Liver (tissue), 8 donors: ENCODE measurements at regions not wholly inside any gene's neighbourhood (a gene's known extent, or its start where the extent isn't known, plus 50 kb on each side); places are given as distances from the start of the nearest gene placed in this dataset.
"Not testable (repeated sequence)": the region's sequence is repeated elsewhere in the genome, so short reads cannot be mapped to it uniquely, and the experiment has no call there.

Source experiments
- DNase-seq: peaks from one replicate; pipeline ENCODE4 v3.0.0-alpha.2; 2017; ENCODE audit warnings: low spot score
- H3K27ac ChIP-seq, 2 donors: one replicate each; pipeline ENCODE4 v1.7.0; 2013; ENCODE audit warnings: inconsistent platforms in 2 of 2, low read length in 2 of 2, control low read depth in 1 of 2, low read depth in 1 of 2, mild to moderate bottlenecking in 1 of 2
- H3K27me3 ChIP-seq, 4 donors: one replicate each; pipeline versions ENCODE4 v1.6.1 to v1.7.0; 2013; ENCODE audit warnings: low read length in 3 of 4, inconsistent platforms in 1 of 4, mild to moderate bottlenecking in 1 of 4, moderate library complexity in 1 of 4; ENCODE audit not compliant: control insufficient read depth in 4 of 4, insufficient read depth in 4 of 4
- H3K36me3 ChIP-seq, 4 donors: one replicate each; pipeline versions ENCODE4 v1.6.1 to v1.7.0; 2013; ENCODE audit warnings: low read length in 3 of 4, mild to moderate bottlenecking in 3 of 4, low read depth in 1 of 4, moderate library complexity in 1 of 4; ENCODE audit not compliant: control insufficient read depth in 4 of 4, insufficient read depth in 3 of 4
- H3K4me1 ChIP-seq, 4 donors: one replicate each; pipeline versions ENCODE4 v1.6.1 to v1.7.0; 2013; ENCODE audit warnings: low read length in 3 of 4, mild to moderate bottlenecking in 3 of 4, moderate library complexity in 1 of 4; ENCODE audit not compliant: control insufficient read depth in 4 of 4, insufficient read depth in 4 of 4
- H3K4me3 ChIP-seq, 3 donors: one replicate each; pipeline versions ENCODE4 v1.6.1 to v1.7.0; 2013; ENCODE audit warnings: low read length in 3 of 3, control low read depth in 1 of 3, low read depth in 1 of 3, mild to moderate bottlenecking in 1 of 3
- H3K9ac ChIP-seq, 2 donors: one replicate each; pipeline ENCODE4 v1.7.0; 2013; ENCODE audit warnings: low read length in 2 of 2, mild to moderate bottlenecking in 2 of 2, moderate library complexity in 2 of 2, control low read depth in 1 of 2, low read depth in 1 of 2
- H3K9me3 ChIP-seq, 4 donors: one replicate each; pipeline versions ENCODE4 v1.6.1 to v1.7.0; 2013; ENCODE audit warnings: low read length in 3 of 4; ENCODE audit not compliant: control insufficient read depth in 4 of 4
- EGR1 ChIP-seq, 2 donors: IDR thresholded peaks; 2 replicates each; pipeline ENCODE4 v1.6.1; 2016 to 2018; ENCODE audit warnings: antibody characterized with exemption in 2 of 2, low read depth in 2 of 2
- FOXA1 ChIP-seq: IDR thresholded peaks from 2 replicates; pipeline ENCODE4 v1.6.1; 2016; ENCODE audit warnings: antibody characterized with exemption
- GABPA ChIP-seq, 2 donors: IDR thresholded peaks in 1 of 2; conservative IDR thresholded peaks in 1 of 2; 2 replicates each; pipeline ENCODE4 v1.6.1; 2016; ENCODE audit warnings: antibody characterized with exemption in 2 of 2, mild to moderate bottlenecking in 1 of 2, moderate library complexity in 1 of 2
- HNF4A ChIP-seq, 2 donors: conservative IDR thresholded peaks; 2 replicates each; pipeline ENCODE4 v1.6.1; 2016; ENCODE audit warnings: antibody characterized with exemption in 2 of 2, mild to moderate bottlenecking in 2 of 2
- HNF4G ChIP-seq: IDR thresholded peaks from 2 replicates; pipeline ENCODE4 v1.6.1; 2016; ENCODE audit warnings: antibody characterized with exemption
- JUND ChIP-seq, 2 donors: IDR thresholded peaks; 2 replicates each; pipeline ENCODE4 v1.6.1; 2016; ENCODE audit warnings: antibody characterized with exemption in 2 of 2
- NR2F2 ChIP-seq: IDR thresholded peaks from 2 replicates; pipeline ENCODE4 v1.6.1; 2016; ENCODE audit warnings: antibody characterized with exemption
- RAD21 ChIP-seq, 2 donors: IDR thresholded peaks; 2 replicates each; pipeline ENCODE4 v1.6.1; 2016; ENCODE audit warnings: antibody characterized with exemption in 2 of 2, mild to moderate bottlenecking in 2 of 2
- RXRA ChIP-seq, 2 donors: IDR thresholded peaks; 2 replicates each; pipeline ENCODE4 v1.6.1; 2017 to 2018; ENCODE audit warnings: antibody characterized with exemption in 2 of 2, mild to moderate bottlenecking in 1 of 2
- SP1 ChIP-seq: IDR thresholded peaks from 2 replicates; pipeline ENCODE4 v1.6.1; 2018; ENCODE audit warnings: antibody characterized with exemption, mild to moderate bottlenecking
- TAF1 ChIP-seq: conservative IDR thresholded peaks from 2 replicates; pipeline ENCODE4 v1.6.1; 2016; ENCODE audit warnings: antibody characterized with exemption, mild to moderate bottlenecking
- YY1 ChIP-seq: IDR thresholded peaks from 2 replicates; pipeline ENCODE4 v1.6.1; 2016; ENCODE audit warnings: antibody characterized with exemption, mild to moderate bottlenecking
- ZBTB33 ChIP-seq: IDR thresholded peaks from 2 replicates; pipeline ENCODE4 v1.6.1; 2016; ENCODE audit warnings: antibody characterized with exemption
- WGBS: extraction: QIAGEN DNeasy Blood & Tissue Kit; methylation state at CpG from one replicate; pipeline ENCODE4 v1.1.7; 2013; 5-methylcytosine and 5-hydroxymethylcytosine counted together
- TF ChIP-seq, protein P1 (sequence below): IDR thresholded peaks from 2 replicates; pipeline ENCODE4 v1.6.1; 2016; ENCODE audit warnings: antibody characterized with exemption
- TF ChIP-seq, protein P2 (sequence below): IDR thresholded peaks from 2 replicates; pipeline ENCODE4 v1.6.1; 2016; ENCODE audit warnings: antibody characterized with exemption
- TF ChIP-seq, protein P3 (sequence below): fragments of 150-350 bp; IDR thresholded peaks from 2 replicates; pipeline ENCODE4 v1.5.1; 2017; ENCODE audit warnings: improper control_type of control experiment, low read depth, low read length; ENCODE audit not compliant: missing input control
- donor health status: healthy.
- donor health status: healthy.
- donor health status: healthy.
- donor health status: healthy.
- donor health status: healthy.

GRCh38 chr20:11705512-11705911, 212.2 kb upstream of the BTBD3 start:
- Histone ChIP-seq H3K27me3 (no peaks in the 10 kb centered on the region), H3K9ac (no peak overlapping the region), H3K9me3 (no peaks in the 10 kb centered on the region), H3K4me1 (no peaks in the 10 kb centered on the region), H3K4me3 (no peak overlapping the region), H3K27ac (no peak overlapping the region), H3K36me3 (no peaks in the 10 kb centered on the region)
- TF ChIP-seq JUND (IDR thresholded peaks at IDR 0.05) = no peak
- TF ChIP-seq ZBTB33 = no peak
- TF ChIP-seq HNF4A (conservative IDR thresholded peaks at IDR 0.05) = no peak
- TF ChIP-seq RAD21 (IDR thresholded peaks at IDR 0.05) = no peak
- TF ChIP-seq, protein P1, sequence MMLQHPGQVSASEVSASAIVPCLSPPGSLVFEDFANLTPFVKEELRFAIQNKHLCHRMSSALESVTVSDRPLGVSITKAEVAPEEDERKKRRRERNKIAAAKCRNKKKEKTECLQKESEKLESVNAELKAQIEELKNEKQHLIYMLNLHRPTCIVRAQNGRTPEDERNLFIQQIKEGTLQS = no peak
- TF ChIP-seq, protein P2, sequence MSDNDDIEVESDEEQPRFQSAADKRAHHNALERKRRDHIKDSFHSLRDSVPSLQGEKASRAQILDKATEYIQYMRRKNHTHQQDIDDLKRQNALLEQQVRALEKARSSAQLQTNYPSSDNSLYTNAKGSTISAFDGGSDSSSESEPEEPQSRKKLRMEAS = no peak
- DNase-seq = no peak

GRCh38 chr20:11708223-11708622, 209.5 kb upstream of the BTBD3 start:
- 92% methylated on average over 9 of the region's 9 CpGs for WGBS
- H3K4me3 ChIP-seq, H3K27ac ChIP-seq, DNase-seq, H3K9ac ChIP-seq, H3K9me3 ChIP-seq, H3K36me3 ChIP-seq, H3K4me1 ChIP-seq, H3K27me3 ChIP-seq: not testable (repeated sequence)

DNA sequence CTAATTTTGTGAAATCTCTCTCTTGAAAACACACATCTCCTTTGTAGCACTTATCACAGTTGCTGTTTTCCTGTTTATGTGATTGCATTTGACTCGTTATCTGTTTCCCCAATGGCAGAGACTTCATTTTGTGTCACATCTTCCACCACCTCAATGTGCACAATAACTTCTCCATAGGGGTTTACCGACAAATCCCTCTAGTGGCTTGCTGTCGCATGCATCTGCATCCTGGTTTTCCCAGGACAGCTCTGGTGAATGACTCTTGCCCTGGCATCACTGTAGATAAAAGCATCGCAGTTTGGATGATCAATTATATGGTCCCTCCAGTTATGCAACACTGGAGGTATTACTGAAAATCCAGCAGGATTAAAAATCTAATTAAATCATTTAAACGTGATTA, 206.5 kb upstream of the BTBD3 start:
- peaks cover 0 to 3% (median 0%) of the 10 kb centered on the region in 4 donors for H3K27me3 ChIP-seq
- TF ChIP-seq RXRA (IDR thresholded peaks at IDR 0.05) = no peak
- TF ChIP-seq HNF4A (conservative IDR thresholded peaks at IDR 0.05) = no peak
- TF ChIP-seq FOXA1 = no peak
- TF ChIP-seq HNF4G = no peak
- WGBS = 69% methylated on average over 5 of the region's 5 CpGs
- H3K9me3 ChIP-seq = no peaks in the 10 kb centered on the region
- no peak for DNase-seq
- no peak overlapping the region for H3K4me3 ChIP-seq
- H3K36me3 ChIP-seq = no peaks in the 10 kb centered on the region
- no peaks in the 10 kb centered on the region for H3K4me1 ChIP-seq
- H3K9ac ChIP-seq = no peak overlapping the region
- H3K27ac ChIP-seq = no peak overlapping the region

DNA sequence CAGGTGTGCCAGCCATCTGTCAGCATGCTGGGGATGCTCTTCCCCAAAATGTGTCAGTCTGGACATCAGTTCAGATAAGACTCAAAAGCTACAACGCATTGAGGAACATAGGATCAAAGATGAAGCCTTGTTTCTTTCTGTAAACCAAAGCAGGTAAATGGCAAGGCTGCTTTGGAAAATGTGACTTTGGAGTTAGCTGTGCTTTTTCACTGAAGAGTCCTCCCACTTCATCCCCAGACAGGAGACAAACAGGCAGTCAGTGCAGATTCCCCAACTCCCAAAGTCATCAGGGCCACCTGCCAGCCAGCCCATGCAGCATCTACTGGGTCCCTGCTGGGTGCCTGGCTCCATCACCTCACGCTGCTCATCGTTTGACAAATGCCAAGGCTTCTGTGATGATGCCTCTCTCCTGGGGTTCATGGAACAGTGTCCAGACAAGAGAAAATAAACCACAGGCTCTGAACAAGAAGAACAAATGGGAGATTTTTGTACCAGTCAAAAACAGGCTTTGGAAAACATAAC, 205.0 kb upstream of the BTBD3 start:
- DNase-seq = no peak
- H3K27ac ChIP-seq = no peak overlapping the region
- H3K4me3 ChIP-seq = no peak overlapping the region
- WGBS = 71% methylated on average over 3 of the region's 3 CpGs
- no peak overlapping the region for H3K9ac ChIP-seq
- H3K9me3 ChIP-seq = no peaks in the 10 kb centered on the region
- H3K27me3 ChIP-seq = peaks cover 0 to 5% (median 0%) of the 10 kb centered on the region in 4 donors
- H3K4me1 ChIP-seq = no peaks in the 10 kb centered on the region
- no peaks in the 10 kb centered on the region for H3K36me3 ChIP-seq
- TF ChIP-seq RXRA (IDR thresholded peaks at IDR 0.05) (no peak), YY1 (no peak), TAF1 (no peak), HNF4G (no peak), SP1 (no peak), RAD21 (IDR thresholded peaks at IDR 0.05) (no peak), GABPA (IDR thresholded peaks at IDR 0.05 in 1 of 2, conservative IDR thresholded peaks at IDR 0.05 in 1 of 2) (no peak), EGR1 (IDR thresholded peaks at IDR 0.05; ENCODE audit: low read depth in 2 of 2) (no peak), JUND (IDR thresholded peaks at IDR 0.05) (no peak), ZBTB33 (no peak), NR2F2 (no peak), FOXA1 (no peak)
- TF ChIP-seq, protein P3, sequence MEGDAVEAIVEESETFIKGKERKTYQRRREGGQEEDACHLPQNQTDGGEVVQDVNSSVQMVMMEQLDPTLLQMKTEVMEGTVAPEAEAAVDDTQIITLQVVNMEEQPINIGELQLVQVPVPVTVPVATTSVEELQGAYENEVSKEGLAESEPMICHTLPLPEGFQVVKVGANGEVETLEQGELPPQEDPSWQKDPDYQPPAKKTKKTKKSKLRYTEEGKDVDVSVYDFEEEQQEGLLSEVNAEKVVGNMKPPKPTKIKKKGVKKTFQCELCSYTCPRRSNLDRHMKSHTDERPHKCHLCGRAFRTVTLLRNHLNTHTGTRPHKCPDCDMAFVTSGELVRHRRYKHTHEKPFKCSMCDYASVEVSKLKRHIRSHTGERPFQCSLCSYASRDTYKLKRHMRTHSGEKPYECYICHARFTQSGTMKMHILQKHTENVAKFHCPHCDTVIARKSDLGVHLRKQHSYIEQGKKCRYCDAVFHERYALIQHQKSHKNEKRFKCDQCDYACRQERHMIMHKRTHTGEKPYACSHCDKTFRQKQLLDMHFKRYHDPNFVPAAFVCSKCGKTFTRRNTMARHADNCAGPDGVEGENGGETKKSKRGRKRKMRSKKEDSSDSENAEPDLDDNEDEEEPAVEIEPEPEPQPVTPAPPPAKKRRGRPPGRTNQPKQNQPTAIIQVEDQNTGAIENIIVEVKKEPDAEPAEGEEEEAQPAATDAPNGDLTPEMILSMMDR = no peak
